ENCODE measurements at regions not wholly inside any gene's neighbourhood (a gene's known extent, or its start where the extent isn't known, plus 50 kb on each side); places are given as distances from the start of the nearest gene placed in this dataset.

- DNase-seq = no peak
Observed at GRCh38 chr3:194995334-194995733, 275.6 kb downstream of the XXYLT1 start.

GRCh38 chr3:194995922-194996321 is 275.0 kb downstream of the XXYLT1 start:
- no peak for DNase-seq

- DNase-seq = no peak
Observed at GRCh38 chr3:194996746-194997145, 274.2 kb downstream of the XXYLT1 start.

GRCh38 chr3:194998417-194998816 is 272.5 kb downstream of the XXYLT1 start:
- DNase-seq = no peak

- no peak for DNase-seq
Observed at GRCh38 chr3:194998948-194999347, 272.0 kb downstream of the XXYLT1 start.

GRCh38 chr3:194999491-194999890 is 271.5 kb downstream of the XXYLT1 start:
- no peak for DNase-seq

- no peak for DNase-seq
Observed at GRCh38 chr3:195001261-195001660, 269.7 kb downstream of the XXYLT1 start.

- peak; percentile 73 for DNase-seq
Observed at GRCh38 chr3:195001961-195002861, 268.7 kb downstream of the XXYLT1 start.

- DNase-seq = no peak
Observed at GRCh38 chr3:195003006-195003892, 267.7 kb downstream of the XXYLT1 start.

- no peak for DNase-seq
Observed at GRCh38 chr3:195003893-195004289, 267.1 kb downstream of the XXYLT1 start.

- no peak for DNase-seq
Observed at GRCh38 chr3:195004512-195005250, 266.3 kb downstream of the XXYLT1 start.

- DNase-seq = no peak
Observed at GRCh38 chr3:195005251-195005620, 265.7 kb downstream of the XXYLT1 start.

- DNase-seq = no peak
Observed at GRCh38 chr3:195005759-195006510, 265.0 kb downstream of the XXYLT1 start.

- DNase-seq = no peak
Observed at GRCh38 chr3:195007151-195007550, 263.8 kb downstream of the XXYLT1 start.

- no peak for DNase-seq
Observed at GRCh38 chr3:195007766-195008165, 263.2 kb downstream of the XXYLT1 start.

- DNase-seq = no peak
Observed at GRCh38 chr3:195008816-195009215, 262.1 kb downstream of the XXYLT1 start.

GRCh38 chr3:195009616-195010015 is 261.3 kb downstream of the XXYLT1 start:
- DNase-seq = no peak

- no peak for DNase-seq
Observed at GRCh38 chr3:195010551-195011100, 260.3 kb downstream of the XXYLT1 start.

GRCh38 chr3:195011231-195011834 is 259.6 kb downstream of the XXYLT1 start:
- DNase-seq = no peak

- DNase-seq = no peak
Observed at GRCh38 chr3:195012100-195012499, 258.9 kb downstream of the XXYLT1 start.

- no peak for DNase-seq
Observed at GRCh38 chr3:195012571-195012970, 258.4 kb downstream of the XXYLT1 start.
